Mammary epithelial cell (primary cell): ENCODE measurements at regions not wholly inside any gene's neighbourhood (a gene's known extent, or its start where the extent isn't known, plus 50 kb on each side); places are given as distances from the start of the nearest gene placed in this dataset.

Experiments
- CTCF ChIP-seq, 2 donors: IDR thresholded peaks in 1 of 2; conservative IDR thresholded peaks in 1 of 2; 2 replicates each; pipeline ENCODE4 v1.5.1; 2011 to 2012; ENCODE audit warnings: inconsistent platforms in 2 of 2, low read length in 2 of 2, mild to moderate bottlenecking in 2 of 2, control low read depth in 1 of 2, low read depth in 1 of 2; ENCODE audit not compliant: insufficient read depth in 1 of 2; ENCODE audit errors: extremely low read depth in 1 of 2
- EZH2 ChIP-seq: IDR thresholded peaks from 2 replicates; pipeline ENCODE4 v1.6.1; 2012; ENCODE audit warnings: low read length, inconsistent platforms, borderline replicate concordance

- TF ChIP-seq CTCF (conservative IDR thresholded peaks at IDR 0.05 in 1 of 2, IDR thresholded peaks at IDR 0.05 in 1 of 2; ENCODE audit: extremely low read depth in 1 of 2, insufficient read depth in 1 of 2, low read depth in 1 of 2, low read length in 2 of 2) (no peak), EZH2 (no peak)
These were observed 676.8 kb downstream of the SORCS1 start for GRCh38 chr10:106487726-106488125.
